WTC11 (cell line): ENCODE measurements at regions not wholly inside any gene's neighbourhood (a gene's known extent, or its start where the extent isn't known, plus 50 kb on each side); places are given as distances from the start of the nearest gene placed in this dataset.

Experiments
- ATAC-seq: fragments of 200-7000 bp; cut with Tn5 transposase; 2 replicates; pipeline ENCODE4 v1.10.0; 2021; ENCODE audit warnings: mild to moderate bottlenecking, moderate library complexity
- CTCF ChIA-PET: fragments of 300-600 bp; sonication (Branson Sonifier 250); formaldehyde crosslinking; loops from one replicate; lab custom pipeline; 2021; ENCODE audit warnings: antibody characterized with exemption; lab: Charles Lee
- POLR2A ChIA-PET: fragments of 350-600 bp; sonication (Branson Sonifier 250); formaldehyde crosslinking; loops from one replicate; lab custom pipeline; 2021; ENCODE audit warnings: antibody characterized with exemption; lab: Charles Lee
- DNase-seq: peaks from one replicate; pipeline ENCODE4 v3.0.0; 2021; ENCODE audit warnings: low spot score
- H3K27ac Mint-ChIP-seq: 2 replicates; pipeline ENCODE4 v1.8.0; 2021; ENCODE audit warnings: mixed read lengths
- H3K27me3 Mint-ChIP-seq: 2 replicates; pipeline ENCODE4 v1.8.0; 2021; ENCODE audit warnings: low read depth, mild to moderate bottlenecking, moderate library complexity, mixed read lengths
- H3K36me3 Mint-ChIP-seq: 2 replicates; pipeline ENCODE4 v1.8.0; 2021; ENCODE audit warnings: mixed read lengths
- H3K4me1 Mint-ChIP-seq: 2 replicates; pipeline ENCODE4 v1.8.0; 2022; ENCODE audit warnings: mixed read lengths
- H3K4me3 Mint-ChIP-seq: 2 replicates; pipeline ENCODE4 v1.8.0; 2021; ENCODE audit warnings: mild to moderate bottlenecking, moderate library complexity, mixed read lengths
- H3K9me3 Mint-ChIP-seq: 2 replicates; pipeline ENCODE4 v1.8.0; 2021; ENCODE audit warnings: mixed read lengths
- CDX4 ChIP-seq: fragments of 250-450 bp; sonication (Bioruptor Pico); IDR thresholded peaks from 2 replicates; pipeline ENCODE4 v1.9.0; 2021; ENCODE audit warnings: moderate library complexity, mild to moderate bottlenecking, inconsistent platforms, borderline replicate concordance
- EMX1 ChIP-seq: fragments of 250-450 bp; sonication (Bioruptor Pico); IDR thresholded peaks from 2 replicates; pipeline ENCODE4 v1.8.0; 2021; ENCODE audit warnings: mild to moderate bottlenecking
- FOXK1 ChIP-seq: sonication (generic); formaldehyde crosslinking; IDR thresholded peaks from 2 replicates; pipeline ENCODE4 v1.8.0; 2022; ENCODE audit warnings: mild to moderate bottlenecking, moderate library complexity, missing genetic modification reagents
- FOXP4 ChIP-seq: sonication (generic); formaldehyde crosslinking; IDR thresholded peaks from 2 replicates; pipeline ENCODE4 v1.8.0; 2022; ENCODE audit warnings: mild to moderate bottlenecking, missing genetic modification reagents
- GTF2I ChIP-seq: fragments of 250-450 bp; sonication (Bioruptor Pico); conservative IDR thresholded peaks from 2 replicates; pipeline ENCODE4 v1.4.0; 2021; ENCODE audit warnings: mild to moderate bottlenecking
- KAT7 ChIP-seq: sonication (generic); formaldehyde crosslinking; IDR thresholded peaks from 2 replicates; pipeline ENCODE4 v1.8.1; 2023; ENCODE audit warnings: missing genetic modification reagents, mild to moderate bottlenecking, borderline replicate concordance
- SOX15 ChIP-seq: fragments of 250-450 bp; sonication (Bioruptor Pico); IDR thresholded peaks from 2 replicates; pipeline ENCODE4 v1.9.0; 2021; ENCODE audit warnings: mild to moderate bottlenecking
- TCF7 ChIP-seq: sonication (generic); formaldehyde crosslinking; IDR thresholded peaks from 2 replicates; pipeline ENCODE4 v1.8.0; 2022; ENCODE audit warnings: mild to moderate bottlenecking, low read depth, missing genetic modification reagents, moderate library complexity
- TEAD4 ChIP-seq: sonication (generic); formaldehyde crosslinking; IDR thresholded peaks from 2 replicates; pipeline ENCODE4 v1.8.0; 2022; ENCODE audit warnings: mild to moderate bottlenecking, missing genetic modification reagents
- ZBTB21 ChIP-seq: sonication (generic); formaldehyde crosslinking; IDR thresholded peaks from 2 replicates; pipeline ENCODE4 v1.8.1; 2023; ENCODE audit warnings: mild to moderate bottlenecking, missing genetic modification reagents, borderline replicate concordance
- TF ChIP-seq, protein P1 (sequence below): fragments of 250-450 bp; sonication (Bioruptor Pico); conservative IDR thresholded peaks from 2 replicates; pipeline ENCODE4 v1.9.0; 2021; ENCODE audit warnings: mild to moderate bottlenecking
- TF ChIP-seq, protein P2 (sequence below): sonication (generic); formaldehyde crosslinking; IDR thresholded peaks from 2 replicates; pipeline ENCODE4 v1.8.1; 2022; ENCODE audit warnings: low read depth, missing genetic modification reagents, borderline replicate concordance
- TF ChIP-seq, protein P3 (sequence below): fragments of 250-450 bp; sonication (Bioruptor Pico); IDR thresholded peaks from 2 replicates; pipeline ENCODE4 v1.9.0; 2021; ENCODE audit warnings: mild to moderate bottlenecking, borderline replicate concordance
- TF ChIP-seq, protein P4 (sequence below): fragments of 250-450 bp; sonication (Bioruptor Pico); IDR thresholded peaks from 2 replicates; pipeline ENCODE4 v1.9.0; 2021; ENCODE audit warnings: mild to moderate bottlenecking

DNA sequence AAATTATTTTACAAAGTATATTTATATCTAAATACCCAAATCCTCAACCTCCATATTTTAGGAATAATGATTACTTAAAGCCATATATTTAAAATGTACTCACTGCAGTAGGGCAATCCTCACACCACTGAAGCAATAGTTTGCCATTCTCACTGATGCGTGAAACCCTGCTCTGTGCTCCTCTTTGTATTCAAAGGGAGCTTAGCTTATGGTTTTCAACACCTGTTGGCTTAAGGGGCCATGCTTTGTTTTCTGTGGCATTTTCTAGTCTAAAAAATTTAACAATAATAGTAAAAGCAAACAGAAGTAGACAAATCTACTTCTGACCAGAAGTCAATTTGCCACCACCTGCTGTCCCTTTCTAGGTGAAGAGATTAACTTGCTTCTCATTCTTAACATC lies 294.6 kb downstream of the FLRT2 start (continued):
- TF ChIP-seq CDX4 (CRISPR knock-in tag): no peak
- TF ChIP-seq GTF2I (CRISPR knock-in tag): no peak
- TF ChIP-seq KAT7 (CRISPR knock-in tag): no peak
- no peak for TF ChIP-seq EMX1 (CRISPR knock-in tag)
- no peak for TF ChIP-seq FOXK1 (CRISPR knock-in tag)
- no peak for TF ChIP-seq TCF7
- TF ChIP-seq FOXP4 (CRISPR knock-in tag): no peak
- TF ChIP-seq, protein P1, sequence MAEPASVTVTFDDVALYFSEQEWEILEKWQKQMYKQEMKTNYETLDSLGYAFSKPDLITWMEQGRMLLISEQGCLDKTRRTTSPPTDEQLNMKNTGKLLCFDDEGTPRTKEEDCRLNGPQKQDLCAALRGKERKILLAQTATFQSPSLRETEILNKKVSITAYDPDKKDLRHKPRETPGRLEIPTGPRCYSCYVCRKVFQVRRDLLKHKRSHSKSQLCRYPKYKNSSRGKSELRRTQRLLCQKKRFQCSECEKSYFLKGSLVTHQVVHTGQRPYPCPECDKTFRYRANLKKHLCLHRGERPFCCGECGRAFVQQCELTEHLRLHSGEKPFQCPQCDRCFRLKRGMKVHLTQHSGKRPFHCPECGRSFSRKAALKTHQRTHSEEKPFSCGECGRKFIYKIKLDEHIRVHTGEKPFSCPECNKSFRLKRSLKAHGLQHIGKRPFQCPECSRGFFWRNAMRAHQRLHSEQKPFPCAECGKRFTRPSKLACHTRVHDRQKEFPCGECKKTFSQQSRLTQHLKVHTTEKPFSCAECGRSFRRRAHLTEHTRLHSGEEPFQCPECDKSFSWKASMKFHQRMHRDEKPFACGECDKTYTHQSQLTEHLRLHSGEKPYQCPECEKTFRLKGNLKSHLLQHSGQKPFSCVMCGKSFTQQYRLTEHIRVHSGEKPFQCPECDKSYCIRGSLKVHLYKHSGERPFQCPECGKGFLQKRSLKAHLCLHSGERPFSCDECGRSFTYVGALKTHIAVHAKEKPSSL: no peak
- no peak for TF ChIP-seq TEAD4 (CRISPR knock-in tag)
- TF ChIP-seq, protein P2, sequence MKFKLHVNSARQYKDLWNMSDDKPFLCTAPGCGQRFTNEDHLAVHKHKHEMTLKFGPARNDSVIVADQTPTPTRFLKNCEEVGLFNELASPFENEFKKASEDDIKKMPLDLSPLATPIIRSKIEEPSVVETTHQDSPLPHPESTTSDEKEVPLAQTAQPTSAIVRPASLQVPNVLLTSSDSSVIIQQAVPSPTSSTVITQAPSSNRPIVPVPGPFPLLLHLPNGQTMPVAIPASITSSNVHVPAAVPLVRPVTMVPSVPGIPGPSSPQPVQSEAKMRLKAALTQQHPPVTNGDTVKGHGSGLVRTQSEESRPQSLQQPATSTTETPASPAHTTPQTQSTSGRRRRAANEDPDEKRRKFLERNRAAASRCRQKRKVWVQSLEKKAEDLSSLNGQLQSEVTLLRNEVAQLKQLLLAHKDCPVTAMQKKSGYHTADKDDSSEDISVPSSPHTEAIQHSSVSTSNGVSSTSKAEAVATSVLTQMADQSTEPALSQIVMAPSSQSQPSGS (CRISPR knock-in tag): no peak

DNA sequence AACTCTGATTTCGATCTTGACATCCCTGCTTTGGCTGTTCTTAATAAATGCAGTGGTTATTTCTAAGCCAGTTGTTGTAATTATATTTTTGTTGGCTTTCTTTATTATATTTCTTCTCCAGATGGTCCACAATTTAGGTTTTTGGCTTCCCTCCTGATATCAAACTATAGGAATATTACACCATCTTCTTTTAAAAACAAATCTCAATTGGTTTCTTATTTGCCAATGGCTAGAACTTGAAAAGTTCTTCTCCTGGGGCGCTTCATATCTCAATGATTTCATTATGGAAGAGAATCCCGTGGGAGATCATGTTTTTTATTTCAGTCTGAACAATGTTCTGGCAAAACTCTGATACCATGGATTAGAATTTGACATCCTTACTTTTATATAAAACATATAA lies 292.3 kb downstream of the FLRT2 start:
- H3K27me3 Mint-ChIP-seq: no peaks in the 10 kb centered on the region
- H3K4me1 Mint-ChIP-seq: no peaks in the 10 kb centered on the region
- H3K27ac Mint-ChIP-seq: no peak overlapping the region
- TF ChIP-seq, protein P3, sequence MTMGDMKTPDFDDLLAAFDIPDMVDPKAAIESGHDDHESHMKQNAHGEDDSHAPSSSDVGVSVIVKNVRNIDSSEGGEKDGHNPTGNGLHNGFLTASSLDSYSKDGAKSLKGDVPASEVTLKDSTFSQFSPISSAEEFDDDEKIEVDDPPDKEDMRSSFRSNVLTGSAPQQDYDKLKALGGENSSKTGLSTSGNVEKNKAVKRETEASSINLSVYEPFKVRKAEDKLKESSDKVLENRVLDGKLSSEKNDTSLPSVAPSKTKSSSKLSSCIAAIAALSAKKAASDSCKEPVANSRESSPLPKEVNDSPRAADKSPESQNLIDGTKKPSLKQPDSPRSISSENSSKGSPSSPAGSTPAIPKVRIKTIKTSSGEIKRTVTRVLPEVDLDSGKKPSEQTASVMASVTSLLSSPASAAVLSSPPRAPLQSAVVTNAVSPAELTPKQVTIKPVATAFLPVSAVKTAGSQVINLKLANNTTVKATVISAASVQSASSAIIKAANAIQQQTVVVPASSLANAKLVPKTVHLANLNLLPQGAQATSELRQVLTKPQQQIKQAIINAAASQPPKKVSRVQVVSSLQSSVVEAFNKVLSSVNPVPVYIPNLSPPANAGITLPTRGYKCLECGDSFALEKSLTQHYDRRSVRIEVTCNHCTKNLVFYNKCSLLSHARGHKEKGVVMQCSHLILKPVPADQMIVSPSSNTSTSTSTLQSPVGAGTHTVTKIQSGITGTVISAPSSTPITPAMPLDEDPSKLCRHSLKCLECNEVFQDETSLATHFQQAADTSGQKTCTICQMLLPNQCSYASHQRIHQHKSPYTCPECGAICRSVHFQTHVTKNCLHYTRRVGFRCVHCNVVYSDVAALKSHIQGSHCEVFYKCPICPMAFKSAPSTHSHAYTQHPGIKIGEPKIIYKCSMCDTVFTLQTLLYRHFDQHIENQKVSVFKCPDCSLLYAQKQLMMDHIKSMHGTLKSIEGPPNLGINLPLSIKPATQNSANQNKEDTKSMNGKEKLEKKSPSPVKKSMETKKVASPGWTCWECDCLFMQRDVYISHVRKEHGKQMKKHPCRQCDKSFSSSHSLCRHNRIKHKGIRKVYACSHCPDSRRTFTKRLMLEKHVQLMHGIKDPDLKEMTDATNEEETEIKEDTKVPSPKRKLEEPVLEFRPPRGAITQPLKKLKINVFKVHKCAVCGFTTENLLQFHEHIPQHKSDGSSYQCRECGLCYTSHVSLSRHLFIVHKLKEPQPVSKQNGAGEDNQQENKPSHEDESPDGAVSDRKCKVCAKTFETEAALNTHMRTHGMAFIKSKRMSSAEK (CRISPR knock-in tag): no peak
- no peak for TF ChIP-seq SOX15 (CRISPR knock-in tag)
- TF ChIP-seq ZBTB21 (CRISPR knock-in tag): no peak
- TF ChIP-seq, all 79 proteins: peak for 0
- ChIA-PET CTCF (no interaction called here), POLR2A (no interaction called here)
- H3K36me3 Mint-ChIP-seq: no peaks in the 10 kb centered on the region
- H3K4me3 Mint-ChIP-seq: no peak overlapping the region
- ATAC-seq (no peak), DNase-seq (no peak)
- H3K9me3 Mint-ChIP-seq: no peaks in the 10 kb centered on the region; the same call in 1 of the 2 replicates

DNA sequence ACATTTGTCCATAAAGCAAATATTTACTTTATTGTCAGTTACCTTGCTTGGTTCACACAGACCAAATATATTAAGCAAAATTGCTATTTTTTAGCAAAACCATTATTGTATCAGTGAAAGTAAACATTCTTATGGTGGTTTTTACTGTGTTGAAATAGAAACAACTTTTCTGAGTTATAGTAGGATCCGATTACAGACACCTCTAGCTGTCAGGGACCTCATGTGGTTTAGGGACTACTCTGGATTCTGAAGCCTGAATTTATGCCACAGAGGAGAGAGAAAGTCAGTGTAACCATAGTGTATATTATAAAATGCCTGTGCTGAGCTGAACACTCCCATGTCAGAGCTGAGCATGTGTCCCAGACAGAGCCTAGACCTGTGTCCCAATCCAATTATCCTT lies 287.5 kb downstream of the FLRT2 start:
- CTCF ChIA-PET: no interaction called here
- POLR2A ChIA-PET: no interaction called here
- Mint-ChIP-seq H3K27me3 (no peaks in the 10 kb centered on the region), H3K9me3 (no peaks in the 10 kb centered on the region; the same call in 1 of the 2 replicates), H3K4me1 (no peaks in the 10 kb centered on the region), H3K36me3 (no peaks in the 10 kb centered on the region), H3K4me3 (no peak overlapping the region), H3K27ac (no peak overlapping the region)
- DNase-seq: no peak
- no peak for ATAC-seq
- TF ChIP-seq, protein P3 (CRISPR knock-in tag): no peak
- TF ChIP-seq, protein P4, sequence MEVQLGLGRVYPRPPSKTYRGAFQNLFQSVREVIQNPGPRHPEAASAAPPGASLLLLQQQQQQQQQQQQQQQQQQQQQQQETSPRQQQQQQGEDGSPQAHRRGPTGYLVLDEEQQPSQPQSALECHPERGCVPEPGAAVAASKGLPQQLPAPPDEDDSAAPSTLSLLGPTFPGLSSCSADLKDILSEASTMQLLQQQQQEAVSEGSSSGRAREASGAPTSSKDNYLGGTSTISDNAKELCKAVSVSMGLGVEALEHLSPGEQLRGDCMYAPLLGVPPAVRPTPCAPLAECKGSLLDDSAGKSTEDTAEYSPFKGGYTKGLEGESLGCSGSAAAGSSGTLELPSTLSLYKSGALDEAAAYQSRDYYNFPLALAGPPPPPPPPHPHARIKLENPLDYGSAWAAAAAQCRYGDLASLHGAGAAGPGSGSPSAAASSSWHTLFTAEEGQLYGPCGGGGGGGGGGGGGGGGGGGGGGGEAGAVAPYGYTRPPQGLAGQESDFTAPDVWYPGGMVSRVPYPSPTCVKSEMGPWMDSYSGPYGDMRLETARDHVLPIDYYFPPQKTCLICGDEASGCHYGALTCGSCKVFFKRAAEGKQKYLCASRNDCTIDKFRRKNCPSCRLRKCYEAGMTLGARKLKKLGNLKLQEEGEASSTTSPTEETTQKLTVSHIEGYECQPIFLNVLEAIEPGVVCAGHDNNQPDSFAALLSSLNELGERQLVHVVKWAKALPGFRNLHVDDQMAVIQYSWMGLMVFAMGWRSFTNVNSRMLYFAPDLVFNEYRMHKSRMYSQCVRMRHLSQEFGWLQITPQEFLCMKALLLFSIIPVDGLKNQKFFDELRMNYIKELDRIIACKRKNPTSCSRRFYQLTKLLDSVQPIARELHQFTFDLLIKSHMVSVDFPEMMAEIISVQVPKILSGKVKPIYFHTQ: no peak
